HepG2 (cell line): ENCODE measurements at regions not wholly inside any gene's neighbourhood (a gene's known extent, or its start where the extent isn't known, plus 50 kb on each side); places are given as distances from the start of the nearest gene placed in this dataset.

Experiments
- ATAC-seq: fragments of 200-7000 bp; cut with Tn5 transposase; 3 replicates; pipeline ENCODE4 v1.9.1; 2020; ENCODE audit warnings: mild to moderate bottlenecking, moderate library complexity
- BruUV-seq: library from RNA; stranded (reverse); fragments of 400-500 nt; replicated peaks from 2 replicates; lab custom pipeline; 2021; lab: Mats Ljungman, UMichigan
- CTCF ChIA-PET: fragments of 300-600 bp; formaldehyde crosslinking; extraction: SDS; loops from one replicate; lab custom pipeline; 2021; ENCODE audit warnings: low total read pairs, inconsistent platforms, low intra/inter-chr PET ratio; lab: Yijun Ruan, JAX
- POLR2A ChIA-PET: fragments of 350-600 bp; sonication (Branson Sonifier 250); formaldehyde crosslinking; loops from one replicate; lab custom pipeline; 2020; ENCODE audit warnings: antibody characterized with exemption, inconsistent platforms; lab: Yijun Ruan, JAX
- DNase-seq: peaks from one replicate; pipeline ENCODE4 v3.0.0-alpha.2; 2015; ENCODE audit warnings: low spot score
- FAIRE-seq: peaks from 3 replicates; lab custom pipeline; 2011; peaks lifted over from hg19 to GRCh38; lab: Jason Lieb, UNC
- H2AFZ ChIP-seq: one replicate; pipeline ENCODE4 v1.6.1; 2011; ENCODE audit warnings: low read length, inconsistent platforms
- H3K27ac ChIP-seq: fragments of 300-600 bp; 3 replicates; pipeline ENCODE4 v1.8.0; 2011; ENCODE audit warnings: mixed run types, mild to moderate bottlenecking, mixed read lengths, low read length, inconsistent platforms; ENCODE audit not compliant: insufficient read depth; ENCODE audit errors: extremely low read length
- H3K27me3 ChIP-seq, 2 experiments: fragments of 200-600 bp in 1 of 2; 2 replicates in 1 of 2; 3 replicates in 1 of 2; pipeline versions ENCODE4 v1.6.0 to v1.8.0; 2011; ENCODE audit warnings: low read length in 2 of 2, mild to moderate bottlenecking in 2 of 2, moderate library complexity in 2 of 2, inconsistent platforms in 1 of 2; ENCODE audit not compliant: insufficient read depth in 2 of 2, control insufficient read depth in 1 of 2
- H3K36me3 ChIP-seq, 2 experiments: fragments of 200-600 bp in 1 of 2; replicated peaks in 1 of 2; 2 replicates in 1 of 2; 3 replicates in 1 of 2; pipeline versions ENCODE4 v1.5.1 to v1.8.0; 2011; ENCODE audit warnings: low read length in 2 of 2, inconsistent platforms in 1 of 2; ENCODE audit not compliant: insufficient read depth in 2 of 2, control insufficient read depth in 1 of 2
- H3K4me1 ChIP-seq: 2 replicates; pipeline ENCODE4 v1.5.1; 2012; ENCODE audit warnings: low read length, inconsistent platforms; ENCODE audit not compliant: insufficient read depth
- H3K4me2 ChIP-seq: 2 replicates; pipeline ENCODE4 v1.6.0; 2011; ENCODE audit warnings: low read depth, low read length, inconsistent platforms
- H3K4me3 ChIP-seq, 3 experiments: fragments of 200-600 bp in 1 of 3; sonication (generic), shearing (Covaris generic) in 1 of 3; replicated peaks in 1 of 3; 2 replicates each; pipeline ENCODE4 v1.5.1; 2011 to 2016; ENCODE audit warnings: low read length in 3 of 3, inconsistent platforms in 2 of 3, low read depth in 2 of 3, mild to moderate bottlenecking in 2 of 3, control low read depth in 1 of 3, mixed read lengths in 1 of 3; ENCODE audit not compliant: insufficient read depth in 1 of 3
- H3K79me2 ChIP-seq: one replicate; pipeline ENCODE4 v1.6.1; 2011; ENCODE audit warnings: low read length, inconsistent platforms; ENCODE audit not compliant: insufficient read depth
- H3K9ac ChIP-seq: 2 replicates; pipeline ENCODE4 v1.6.0; 2011; ENCODE audit warnings: mild to moderate bottlenecking, low read depth, low read length, inconsistent platforms; ENCODE audit not compliant: insufficient read depth
- H3K9me3 ChIP-seq: 2 replicates; pipeline ENCODE4 v1.5.1; 2012; ENCODE audit warnings: mild to moderate bottlenecking, low read length
- H4K20me1 ChIP-seq: 2 replicates; pipeline ENCODE4 v1.6.0; 2011; ENCODE audit warnings: inconsistent platforms, mild to moderate bottlenecking, low read length, moderate library complexity; ENCODE audit not compliant: insufficient read depth
- MEIS1 ChIP-seq: sonication (generic); formaldehyde crosslinking; IDR thresholded peaks from 2 replicates; pipeline ENCODE4 v1.9.0; 2021; ENCODE audit warnings: mild to moderate bottlenecking, missing genetic modification reagents, moderate library complexity, borderline replicate concordance
- PLRG1 ChIP-seq: fragments of 450-650 bp; conservative IDR thresholded peaks from 2 replicates; pipeline ENCODE4 v1.6.1; 2016
- TP53 ChIP-seq: sonication (generic); formaldehyde crosslinking; conservative IDR thresholded peaks from 2 replicates; pipeline ENCODE4 v1.4.0; 2020; ENCODE audit warnings: missing genetic modification reagents
- ZFP1 ChIP-seq: IDR thresholded peaks from 2 replicates; pipeline ENCODE4 v1.6.1; 2016
- ZNF17 ChIP-seq: sonication (generic); formaldehyde crosslinking; IDR thresholded peaks from 2 replicates; pipeline ENCODE4 v1.5.0; 2020; ENCODE audit warnings: mild to moderate bottlenecking, missing genetic modification reagents
- ZNF672 ChIP-seq: sonication (generic); formaldehyde crosslinking; IDR thresholded peaks from 2 replicates; pipeline ENCODE4 v1.8.1; 2022; ENCODE audit warnings: missing genetic modification reagents
- WGBS: methylation state at CpG from one replicate; pipeline ENCODE4 v1.1.6; 2017; ENCODE audit warnings: low lambda C conversion rate; 5-methylcytosine and 5-hydroxymethylcytosine counted together
- in situ Hi-C: cut with HindIII; loops from 2 replicates; pipeline ENCODE4 v1.10.0; 2017; ENCODE audit warnings: low pct_unique_long_range_greater_than_20kb; ENCODE audit not compliant: extremely low pct_ligation_motif_present
- intact Hi-C: fragments of 100-400 bp; cut with micrococcal nuclease; formaldehyde crosslinking; loops from one replicate; pipeline ENCODE4 v1.10.0; 2022; ENCODE audit not compliant: unreplicated experiment
- TF ChIP-seq, protein P1 (sequence below): sonication (generic); formaldehyde crosslinking; IDR thresholded peaks from 2 replicates; pipeline ENCODE4 v1.8.1; 2022; ENCODE audit warnings: low read depth, mild to moderate bottlenecking, missing genetic modification reagents
- TF ChIP-seq, protein P2 (sequence below): sonication (generic); formaldehyde crosslinking; IDR thresholded peaks from 2 replicates; pipeline ENCODE4 v1.4.0; 2020; ENCODE audit warnings: low read depth, missing genetic modification reagents
- TF ChIP-seq, protein P3 (sequence below): sonication (generic); formaldehyde crosslinking; IDR thresholded peaks from 2 replicates; pipeline ENCODE4 v1.5.0; 2020; ENCODE audit warnings: mild to moderate bottlenecking, missing genetic modification reagents, borderline replicate concordance

DNA sequence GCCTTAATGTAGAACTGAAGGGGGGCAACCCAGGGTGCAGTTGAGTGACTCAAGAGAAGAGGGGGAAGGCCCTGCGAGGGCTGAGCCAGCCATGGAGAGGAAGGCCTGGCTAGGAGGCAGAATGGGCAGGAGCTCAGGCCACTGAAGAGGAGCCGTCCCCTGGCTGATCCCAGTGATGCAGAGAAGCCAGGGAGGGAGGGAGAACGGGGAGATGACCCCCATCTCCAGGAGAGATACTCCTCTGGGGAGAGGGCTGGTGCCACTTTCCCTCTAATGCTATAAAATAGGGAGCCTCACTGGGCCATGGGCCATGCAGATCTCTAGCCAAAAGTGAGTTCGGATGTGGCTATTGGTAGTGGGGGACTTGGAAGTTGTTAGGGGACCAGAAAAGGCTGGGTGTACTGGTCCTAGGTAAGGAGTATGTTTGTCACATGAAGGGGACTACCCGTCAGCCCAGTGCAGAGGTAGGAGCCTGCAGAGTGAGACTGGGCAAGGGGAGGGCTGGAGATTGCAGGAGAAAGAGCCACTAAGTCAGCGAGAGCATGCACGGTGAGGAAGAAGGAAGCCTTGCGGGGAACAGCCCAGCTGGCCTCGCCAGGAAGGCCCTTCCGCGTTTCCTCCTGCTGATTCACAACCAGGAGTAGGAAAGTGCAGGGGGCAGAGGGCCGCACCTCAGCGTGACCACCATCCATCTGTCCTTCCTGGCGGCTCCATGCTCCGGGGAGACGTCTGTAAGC lies 347.6 kb downstream of the TCERG1L start:
- WGBS, result 17% methylated on average over 16 of the region's 16 CpGs
- FAIRE-seq (no peak), DNase-seq (no peak), ATAC-seq (no peak)
- Histone ChIP-seq H3K79me2 (no peaks in the 10 kb centered on the region), H3K27ac (no peak overlapping the region), H4K20me1 (no peaks in the 10 kb centered on the region), H3K36me3 (no peaks in the 10 kb centered on the region), H2AFZ (no peak overlapping the region), H3K4me3 (no peak overlapping the region), H3K27me3 (peaks cover 2 to 18% of the 10 kb centered on the region in 2 experiments; a peak in 2 of 5 replicates), H3K4me2 (no peak overlapping the region), H3K9me3 (no peaks in the 10 kb centered on the region), H3K9ac (no peak overlapping the region), H3K4me1 (no peaks in the 10 kb centered on the region)
- in situ Hi-C loops (no loop called here), intact Hi-C loops (no loop called here)
- CTCF ChIA-PET, result no interaction called here
- POLR2A ChIA-PET, result no interaction called here
- BruUV-seq, result no TSS peak
- TF ChIP-seq TP53 (CRISPR knock-in tag) (no peak), MEIS1 (no peak), ZNF672 (CRISPR knock-in tag) (no peak), ZFP1 (CRISPR knock-in tag) (no peak), PLRG1 (no peak), ZNF17 (CRISPR knock-in tag) (no peak)
- TF ChIP-seq, protein P1, sequence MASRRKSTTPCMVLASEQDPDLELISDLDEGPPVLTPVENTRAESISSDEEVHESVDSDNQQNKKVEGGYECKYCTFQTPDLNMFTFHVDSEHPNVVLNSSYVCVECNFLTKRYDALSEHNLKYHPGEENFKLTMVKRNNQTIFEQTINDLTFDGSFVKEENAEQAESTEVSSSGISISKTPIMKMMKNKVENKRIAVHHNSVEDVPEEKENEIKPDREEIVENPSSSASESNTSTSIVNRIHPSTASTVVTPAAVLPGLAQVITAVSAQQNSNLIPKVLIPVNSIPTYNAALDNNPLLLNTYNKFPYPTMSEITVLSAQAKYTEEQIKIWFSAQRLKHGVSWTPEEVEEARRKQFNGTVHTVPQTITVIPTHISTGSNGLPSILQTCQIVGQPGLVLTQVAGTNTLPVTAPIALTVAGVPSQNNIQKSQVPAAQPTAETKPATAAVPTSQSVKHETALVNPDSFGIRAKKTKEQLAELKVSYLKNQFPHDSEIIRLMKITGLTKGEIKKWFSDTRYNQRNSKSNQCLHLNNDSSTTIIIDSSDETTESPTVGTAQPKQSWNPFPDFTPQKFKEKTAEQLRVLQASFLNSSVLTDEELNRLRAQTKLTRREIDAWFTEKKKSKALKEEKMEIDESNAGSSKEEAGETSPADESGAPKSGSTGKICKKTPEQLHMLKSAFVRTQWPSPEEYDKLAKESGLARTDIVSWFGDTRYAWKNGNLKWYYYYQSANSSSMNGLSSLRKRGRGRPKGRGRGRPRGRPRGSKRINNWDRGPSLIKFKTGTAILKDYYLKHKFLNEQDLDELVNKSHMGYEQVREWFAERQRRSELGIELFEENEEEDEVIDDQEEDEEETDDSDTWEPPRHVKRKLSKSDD (CRISPR knock-in tag), result no peak
- TF ChIP-seq, protein P2, sequence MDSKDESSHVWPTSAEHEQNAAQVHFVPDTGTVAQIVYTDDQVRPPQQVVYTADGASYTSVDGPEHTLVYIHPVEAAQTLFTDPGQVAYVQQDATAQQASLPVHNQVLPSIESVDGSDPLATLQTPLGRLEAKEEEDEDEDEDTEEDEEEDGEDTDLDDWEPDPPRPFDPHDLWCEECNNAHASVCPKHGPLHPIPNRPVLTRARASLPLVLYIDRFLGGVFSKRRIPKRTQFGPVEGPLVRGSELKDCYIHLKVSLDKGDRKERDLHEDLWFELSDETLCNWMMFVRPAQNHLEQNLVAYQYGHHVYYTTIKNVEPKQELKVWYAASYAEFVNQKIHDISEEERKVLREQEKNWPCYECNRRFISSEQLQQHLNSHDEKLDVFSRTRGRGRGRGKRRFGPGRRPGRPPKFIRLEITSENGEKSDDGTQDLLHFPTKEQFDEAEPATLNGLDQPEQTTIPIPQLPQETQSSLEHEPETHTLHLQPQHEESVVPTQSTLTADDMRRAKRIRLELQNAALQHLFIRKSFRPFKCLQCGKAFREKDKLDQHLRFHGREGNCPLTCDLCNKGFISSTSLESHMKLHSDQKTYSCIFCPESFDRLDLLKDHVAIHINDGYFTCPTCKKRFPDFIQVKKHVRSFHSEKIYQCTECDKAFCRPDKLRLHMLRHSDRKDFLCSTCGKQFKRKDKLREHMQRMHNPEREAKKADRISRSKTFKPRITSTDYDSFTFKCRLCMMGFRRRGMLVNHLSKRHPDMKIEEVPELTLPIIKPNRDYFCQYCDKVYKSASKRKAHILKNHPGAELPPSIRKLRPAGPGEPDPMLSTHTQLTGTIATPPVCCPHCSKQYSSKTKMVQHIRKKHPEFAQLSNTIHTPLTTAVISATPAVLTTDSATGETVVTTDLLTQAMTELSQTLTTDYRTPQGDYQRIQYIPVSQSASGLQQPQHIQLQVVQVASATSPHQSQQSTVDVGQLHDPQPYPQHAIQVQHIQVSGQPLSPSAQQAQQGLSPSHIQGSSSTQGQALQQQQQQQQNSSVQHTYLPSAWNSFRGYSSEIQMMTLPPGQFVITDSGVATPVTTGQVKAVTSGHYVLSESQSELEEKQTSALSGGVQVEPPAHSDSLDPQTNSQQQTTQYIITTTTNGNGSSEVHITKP, result no peak
- TF ChIP-seq, protein P3, sequence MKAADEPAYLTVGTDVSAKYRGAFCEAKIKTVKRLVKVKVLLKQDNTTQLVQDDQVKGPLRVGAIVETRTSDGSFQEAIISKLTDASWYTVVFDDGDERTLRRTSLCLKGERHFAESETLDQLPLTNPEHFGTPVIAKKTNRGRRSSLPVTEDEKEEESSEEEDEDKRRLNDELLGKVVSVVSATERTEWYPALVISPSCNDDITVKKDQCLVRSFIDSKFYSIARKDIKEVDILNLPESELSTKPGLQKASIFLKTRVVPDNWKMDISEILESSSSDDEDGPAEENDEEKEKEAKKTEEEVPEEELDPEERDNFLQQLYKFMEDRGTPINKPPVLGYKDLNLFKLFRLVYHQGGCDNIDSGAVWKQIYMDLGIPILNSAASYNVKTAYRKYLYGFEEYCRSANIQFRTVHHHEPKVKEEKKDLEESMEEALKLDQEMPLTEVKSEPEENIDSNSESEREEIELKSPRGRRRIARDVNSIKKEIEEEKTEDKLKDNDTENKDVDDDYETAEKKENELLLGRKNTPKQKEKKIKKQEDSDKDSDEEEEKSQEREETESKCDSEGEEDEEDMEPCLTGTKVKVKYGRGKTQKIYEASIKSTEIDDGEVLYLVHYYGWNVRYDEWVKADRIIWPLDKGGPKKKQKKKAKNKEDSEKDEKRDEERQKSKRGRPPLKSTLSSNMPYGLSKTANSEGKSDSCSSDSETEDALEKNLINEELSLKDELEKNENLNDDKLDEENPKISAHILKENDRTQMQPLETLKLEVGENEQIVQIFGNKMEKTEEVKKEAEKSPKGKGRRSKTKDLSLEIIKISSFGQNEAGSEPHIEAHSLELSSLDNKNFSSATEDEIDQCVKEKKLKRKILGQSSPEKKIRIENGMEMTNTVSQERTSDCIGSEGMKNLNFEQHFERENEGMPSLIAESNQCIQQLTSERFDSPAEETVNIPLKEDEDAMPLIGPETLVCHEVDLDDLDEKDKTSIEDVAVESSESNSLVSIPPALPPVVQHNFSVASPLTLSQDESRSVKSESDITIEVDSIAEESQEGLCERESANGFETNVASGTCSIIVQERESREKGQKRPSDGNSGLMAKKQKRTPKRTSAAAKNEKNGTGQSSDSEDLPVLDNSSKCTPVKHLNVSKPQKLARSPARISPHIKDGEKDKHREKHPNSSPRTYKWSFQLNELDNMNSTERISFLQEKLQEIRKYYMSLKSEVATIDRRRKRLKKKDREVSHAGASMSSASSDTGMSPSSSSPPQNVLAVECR (CRISPR knock-in tag), result no peak
